Cardiac muscle cell (in vitro differentiated cells and primary cell): ENCODE measurements at regions not wholly inside any gene's neighbourhood (a gene's known extent, or its start where the extent isn't known, plus 50 kb on each side); places are given as distances from the start of the nearest gene placed in this dataset.

Experiments
- DNase-seq, 2 donors: peaks; one replicate each; pipeline versions ENCODE4 v3.0.0 to v3.0.0-alpha.2; 2010 to 2017; ENCODE audit warnings: low read depth in 1 of 2, low spot score in 1 of 2
- H3K27ac ChIP-seq: fragments of 200-600 bp; sonication (generic); 2 replicates; pipeline ENCODE4 v1.5.1; 2016
- H3K27me3 ChIP-seq: fragments of 200-600 bp; sonication (generic); 2 replicates; pipeline ENCODE4 v1.6.0; 2016; ENCODE audit warnings: control low read depth
- H3K36me3 ChIP-seq: fragments of 200-600 bp; sonication (generic); 2 replicates; pipeline ENCODE4 v1.5.1; 2016; ENCODE audit warnings: control low read depth
- H3K4me1 ChIP-seq: fragments of 200-600 bp; sonication (generic); 2 replicates; pipeline ENCODE4 v1.8.1; 2017; ENCODE audit warnings: low read depth, mild to moderate bottlenecking, mixed run types
- H3K4me3 ChIP-seq: fragments of 200-600 bp; sonication (generic); 2 replicates; pipeline ENCODE4 v1.5.1; 2016; ENCODE audit warnings: mild to moderate bottlenecking
- H3K9me3 ChIP-seq: fragments of 200-600 bp; sonication (generic); 2 replicates; pipeline ENCODE4 v1.5.1; 2017; ENCODE audit warnings: low read depth, mild to moderate bottlenecking, control low read depth
- TF ChIP-seq, protein P1 (sequence below): IDR thresholded peaks from 2 replicates; pipeline ENCODE4 v1.5.1; 2012; ENCODE audit warnings: low read depth, mild to moderate bottlenecking, low read length

DNA sequence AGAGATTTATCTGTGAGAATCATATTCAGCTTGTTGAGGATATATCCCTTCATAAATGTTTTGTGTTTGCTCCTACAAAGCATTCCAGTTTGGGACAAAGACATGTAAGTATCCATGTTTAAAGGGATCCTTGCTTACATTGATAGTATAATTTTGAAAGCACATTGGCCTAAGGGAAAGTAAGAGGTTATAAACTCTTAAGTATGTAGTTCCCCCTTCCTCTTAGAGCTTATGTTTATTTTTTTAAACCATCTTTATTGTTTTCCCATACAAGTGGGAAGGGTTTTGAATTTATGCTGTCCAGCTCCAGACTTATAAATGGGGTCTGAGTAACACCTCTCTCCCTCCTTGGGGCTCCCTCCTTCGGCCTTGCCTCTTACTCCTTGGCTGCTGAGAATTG lies 481.5 kb downstream of the LMO4 start:
- H3K36me3 ChIP-seq, result no peaks in the 10 kb centered on the region
- no peak overlapping the region for H3K27ac ChIP-seq
- TF ChIP-seq, protein P1, sequence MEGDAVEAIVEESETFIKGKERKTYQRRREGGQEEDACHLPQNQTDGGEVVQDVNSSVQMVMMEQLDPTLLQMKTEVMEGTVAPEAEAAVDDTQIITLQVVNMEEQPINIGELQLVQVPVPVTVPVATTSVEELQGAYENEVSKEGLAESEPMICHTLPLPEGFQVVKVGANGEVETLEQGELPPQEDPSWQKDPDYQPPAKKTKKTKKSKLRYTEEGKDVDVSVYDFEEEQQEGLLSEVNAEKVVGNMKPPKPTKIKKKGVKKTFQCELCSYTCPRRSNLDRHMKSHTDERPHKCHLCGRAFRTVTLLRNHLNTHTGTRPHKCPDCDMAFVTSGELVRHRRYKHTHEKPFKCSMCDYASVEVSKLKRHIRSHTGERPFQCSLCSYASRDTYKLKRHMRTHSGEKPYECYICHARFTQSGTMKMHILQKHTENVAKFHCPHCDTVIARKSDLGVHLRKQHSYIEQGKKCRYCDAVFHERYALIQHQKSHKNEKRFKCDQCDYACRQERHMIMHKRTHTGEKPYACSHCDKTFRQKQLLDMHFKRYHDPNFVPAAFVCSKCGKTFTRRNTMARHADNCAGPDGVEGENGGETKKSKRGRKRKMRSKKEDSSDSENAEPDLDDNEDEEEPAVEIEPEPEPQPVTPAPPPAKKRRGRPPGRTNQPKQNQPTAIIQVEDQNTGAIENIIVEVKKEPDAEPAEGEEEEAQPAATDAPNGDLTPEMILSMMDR, result no peak
- peaks cover 3% of the 10 kb centered on the region for H3K4me1 ChIP-seq
- H3K27me3 ChIP-seq, result no peaks in the 10 kb centered on the region
- no peak for DNase-seq
- H3K9me3 ChIP-seq, result no peaks in the 10 kb centered on the region
- no peak overlapping the region for H3K4me3 ChIP-seq

- Histone ChIP-seq H3K9me3 (no peaks in the 10 kb centered on the region), H3K27me3 (no peaks in the 10 kb centered on the region), H3K36me3 (no peaks in the 10 kb centered on the region), H3K27ac (no peak overlapping the region), H3K4me3 (no peak overlapping the region), H3K4me1 (no peaks in the 10 kb centered on the region)
- TF ChIP-seq, protein P1, result no peak
- DNase-seq, result no peak
Measured at GRCh38 chr1:87812871-87813577, 484.3 kb downstream of the LMO4 start.

DNA sequence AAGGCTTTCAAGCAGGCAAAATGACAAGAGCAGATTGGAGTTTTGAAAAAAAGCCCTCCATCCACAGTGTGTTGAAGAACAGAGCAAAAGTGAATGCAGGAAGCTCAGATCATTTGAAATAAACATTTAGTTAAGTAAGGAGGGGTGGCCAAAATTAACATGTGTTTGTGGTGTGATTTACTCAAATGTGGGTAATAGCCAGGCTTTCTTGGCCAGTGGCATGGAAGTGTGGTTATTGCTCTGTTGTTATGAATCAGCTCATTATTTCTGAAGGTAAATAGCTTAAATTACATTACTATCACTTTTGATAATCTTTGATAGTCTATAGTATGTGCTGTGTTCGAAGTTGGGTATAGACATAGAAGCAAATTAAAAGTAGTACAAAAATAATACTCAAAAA lies 485.9 kb downstream of the LMO4 start:
- Histone ChIP-seq H3K9me3 (no peaks in the 10 kb centered on the region), H3K27ac (no peak overlapping the region), H3K36me3 (no peaks in the 10 kb centered on the region), H3K4me1 (no peaks in the 10 kb centered on the region), H3K4me3 (no peak overlapping the region), H3K27me3 (no peaks in the 10 kb centered on the region)
- TF ChIP-seq, protein P1, result no peak
- DNase-seq, result no peak

GRCh38 chr1:87816646-87817045 lies 488.0 kb downstream of the LMO4 start:
- TF ChIP-seq, protein P1, result no peak
- Histone ChIP-seq H3K27me3 (no peaks in the 10 kb centered on the region), H3K27ac (no peak overlapping the region), H3K4me1 (no peaks in the 10 kb centered on the region), H3K36me3 (no peaks in the 10 kb centered on the region), H3K9me3 (no peaks in the 10 kb centered on the region), H3K4me3 (no peak overlapping the region)
- DNase-seq, result no peak

DNA sequence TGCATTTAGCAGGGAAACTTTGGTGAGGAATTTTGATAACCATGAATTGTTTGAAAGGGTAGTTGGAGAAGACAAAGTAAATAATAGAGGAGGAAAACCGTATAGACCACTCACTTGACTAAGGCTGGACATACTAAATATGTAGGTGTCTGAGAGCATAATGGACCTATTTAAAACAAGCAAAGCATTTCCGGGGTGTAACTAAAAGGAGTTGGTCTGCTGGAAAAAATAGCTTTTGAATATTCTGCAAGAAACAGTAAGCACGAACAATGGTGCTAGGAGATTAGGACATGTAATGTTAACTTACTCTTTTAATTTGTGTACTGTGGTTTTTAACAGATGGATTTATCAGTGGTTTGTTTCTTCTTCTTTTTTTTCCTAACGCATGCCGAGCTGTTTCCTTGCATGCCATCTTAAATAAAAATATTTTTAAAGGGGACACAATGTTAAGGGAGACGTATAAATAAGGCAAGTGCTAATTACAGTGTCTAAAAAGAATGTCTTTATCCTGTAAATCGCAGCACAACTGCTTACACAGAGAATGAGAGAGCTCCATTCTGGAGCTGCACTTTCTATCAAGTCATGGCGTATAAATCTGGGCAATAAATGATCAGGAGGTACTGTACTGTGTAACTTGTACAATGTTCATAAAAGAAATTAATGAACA lies 492.1 kb downstream of the LMO4 start:
- H3K4me3 ChIP-seq, result no peak overlapping the region
- no peaks in the 10 kb centered on the region for H3K27me3 ChIP-seq
- no peak for DNase-seq
- H3K9me3 ChIP-seq, result no peaks in the 10 kb centered on the region
- no peaks in the 10 kb centered on the region for H3K36me3 ChIP-seq
- H3K4me1 ChIP-seq, result no peaks in the 10 kb centered on the region
- TF ChIP-seq, protein P1, result no peak
- no peak overlapping the region for H3K27ac ChIP-seq
